Stomach smooth muscle (tissue), 2 donors: ENCODE measurements at regions not wholly inside any gene's neighbourhood (a gene's known extent, or its start where the extent isn't known, plus 50 kb on each side); places are given as distances from the start of the nearest gene placed in this dataset.
"Not testable (repeated sequence)": the region's sequence is repeated elsewhere in the genome, so short reads cannot be mapped to it uniquely, and the experiment has no call there.

Experiments
- H3K27ac ChIP-seq: one replicate; pipeline ENCODE4 v1.7.0; 2013; ENCODE audit warnings: mild to moderate bottlenecking, low read length, inconsistent platforms
- H3K27me3 ChIP-seq, 2 donors: one replicate each; pipeline ENCODE4 v1.7.0; 2013; ENCODE audit warnings: low read length in 2 of 2; ENCODE audit not compliant: insufficient read depth in 2 of 2, control insufficient read depth in 1 of 2
- H3K36me3 ChIP-seq, 2 donors: one replicate each; pipeline ENCODE4 v1.7.0; 2013; ENCODE audit warnings: low read length in 2 of 2; ENCODE audit not compliant: control insufficient read depth in 2 of 2, insufficient read depth in 2 of 2
- H3K4me1 ChIP-seq: one replicate; pipeline ENCODE4 v1.7.0; 2013; ENCODE audit warnings: low read length; ENCODE audit not compliant: control insufficient read depth, insufficient read depth
- H3K4me3 ChIP-seq, 2 donors: one replicate each; pipeline ENCODE4 v1.7.0; 2013; ENCODE audit warnings: low read length in 2 of 2
- H3K9ac ChIP-seq, 2 donors: one replicate each; pipeline ENCODE4 v1.7.0; 2013; ENCODE audit warnings: low read length in 2 of 2, mild to moderate bottlenecking in 1 of 2
- H3K9me3 ChIP-seq, 2 donors: one replicate each; pipeline ENCODE4 v1.7.0; 2013; ENCODE audit warnings: low read length in 2 of 2; ENCODE audit not compliant: control insufficient read depth in 2 of 2
- donor health status: healthy.
- donor health status: Pancreatic carcinoma.

GRCh38 chrX:10469-11458, 270.4 kb upstream of the PLCXD1 start:
- not testable (repeated sequence) for H3K9me3 ChIP-seq, H3K4me1 ChIP-seq, H3K27me3 ChIP-seq, H3K4me3 ChIP-seq, H3K36me3 ChIP-seq, H3K9ac ChIP-seq, H3K27ac ChIP-seq

DNA sequence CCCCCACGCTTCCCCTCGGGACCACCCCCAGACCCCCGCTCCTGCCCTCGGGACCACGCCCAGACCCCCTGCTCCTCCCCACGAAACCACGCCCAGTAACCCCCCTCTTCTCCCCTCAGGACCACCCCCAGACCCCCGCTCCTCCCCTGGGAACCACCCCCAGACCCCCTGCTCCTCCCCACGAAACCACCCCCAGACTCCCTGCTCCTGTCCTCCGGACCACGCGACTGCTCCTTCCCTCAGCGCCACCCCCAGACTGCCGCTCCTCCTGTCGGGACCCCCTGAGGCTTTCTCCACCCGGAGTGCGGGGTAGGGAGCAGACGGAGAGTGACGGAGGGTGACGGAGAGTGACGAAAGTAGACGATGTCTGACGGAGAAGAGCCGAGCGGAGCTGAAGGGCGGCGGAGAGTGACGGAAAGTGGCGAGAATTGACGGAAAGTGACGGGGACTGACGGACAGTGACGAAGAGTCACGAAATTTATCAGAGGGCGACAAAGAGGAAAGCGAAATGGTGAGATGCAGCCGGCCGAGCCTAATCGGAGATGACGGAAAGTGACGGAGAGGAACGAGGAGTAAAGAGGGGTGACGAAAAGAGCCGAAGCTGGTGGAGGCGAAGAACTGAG, 267.2 kb upstream of the PLCXD1 start:
- not testable (repeated sequence) for H3K9me3 ChIP-seq, H3K27me3 ChIP-seq, H3K27ac ChIP-seq, H3K4me3 ChIP-seq, H3K4me1 ChIP-seq, H3K9ac ChIP-seq, H3K36me3 ChIP-seq

GRCh38 chrX:14452-14851, 266.7 kb upstream of the PLCXD1 start:
- H3K9ac ChIP-seq, H3K4me3 ChIP-seq, H3K27me3 ChIP-seq, H3K4me1 ChIP-seq, H3K36me3 ChIP-seq, H3K9me3 ChIP-seq, H3K27ac ChIP-seq: not testable (repeated sequence)

DNA sequence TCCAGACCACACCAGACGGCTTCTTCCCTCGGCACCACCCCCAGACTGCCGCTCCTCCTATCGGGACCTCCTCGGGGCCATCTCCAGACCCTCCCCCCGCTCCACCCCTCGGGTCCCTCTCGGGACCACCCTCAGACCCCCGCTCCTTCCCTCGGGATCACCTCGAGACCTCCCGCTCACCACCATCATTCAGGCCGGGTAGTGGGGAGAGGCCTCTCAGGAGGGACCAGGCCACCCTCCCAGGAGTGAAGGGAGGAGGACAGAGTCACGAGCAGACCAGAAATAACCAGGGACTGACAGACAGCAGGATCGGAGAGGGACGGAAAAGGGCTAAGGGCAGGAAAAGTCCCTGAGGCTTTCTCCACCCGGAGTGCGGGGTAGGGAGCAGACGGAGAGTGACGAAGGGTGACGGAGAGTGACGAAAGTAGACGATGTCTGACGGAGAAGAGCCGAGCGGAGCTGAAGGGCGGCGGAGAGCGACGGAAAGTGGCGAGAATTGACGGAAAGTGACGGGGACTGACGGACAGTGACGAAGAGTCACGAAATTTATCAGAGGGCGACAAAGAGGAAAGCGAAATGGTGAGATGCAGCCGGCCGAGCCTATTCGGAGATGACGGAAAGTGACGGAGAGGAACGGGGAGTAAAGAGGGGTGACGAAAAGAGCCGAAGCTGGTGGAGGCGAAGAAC, 262.3 kb upstream of the PLCXD1 start:
- H3K27ac ChIP-seq, H3K4me3 ChIP-seq, H3K9ac ChIP-seq, H3K9me3 ChIP-seq, H3K4me1 ChIP-seq, H3K36me3 ChIP-seq, H3K27me3 ChIP-seq: not testable (repeated sequence)

DNA sequence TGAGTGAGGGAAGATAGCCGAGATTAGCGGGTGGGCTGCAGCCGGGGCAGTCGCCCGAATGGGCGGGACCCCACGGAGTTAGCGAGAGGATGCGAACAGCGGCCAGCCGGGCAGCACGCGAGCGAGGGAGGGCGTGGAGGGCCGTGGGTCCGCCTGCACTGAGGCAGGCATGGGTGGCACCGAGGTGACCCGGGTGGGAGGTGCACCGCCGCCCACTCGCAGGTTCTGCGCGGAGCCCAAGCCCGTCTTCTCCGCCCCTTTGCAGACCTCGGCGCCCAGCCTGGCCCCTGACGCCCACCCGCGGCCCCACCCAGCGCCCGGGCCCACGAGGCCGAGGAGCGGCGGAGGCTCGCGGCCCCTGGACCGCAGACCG, 261.7 kb upstream of the PLCXD1 start:
- H3K9me3 ChIP-seq, H3K9ac ChIP-seq, H3K27ac ChIP-seq, H3K36me3 ChIP-seq, H3K4me3 ChIP-seq, H3K4me1 ChIP-seq, H3K27me3 ChIP-seq: not testable (repeated sequence)

- no peak overlapping the region for H3K27ac ChIP-seq
- peak overlapping the region in 1 of 2 donors; percentile 71 for H3K4me3 ChIP-seq
- H3K9ac ChIP-seq: peak overlapping the region in 1 of 2 donors; percentile 29
- no peaks in the 10 kb centered on the region for H3K9me3 ChIP-seq
- no peaks in the 10 kb centered on the region for H3K36me3 ChIP-seq
- H3K4me1 ChIP-seq: peaks cover 5% of the 10 kb centered on the region
- no peaks in the 10 kb centered on the region for H3K27me3 ChIP-seq
Observed at GRCh38 chrX:19912-20571, 261.1 kb upstream of the PLCXD1 start.

DNA sequence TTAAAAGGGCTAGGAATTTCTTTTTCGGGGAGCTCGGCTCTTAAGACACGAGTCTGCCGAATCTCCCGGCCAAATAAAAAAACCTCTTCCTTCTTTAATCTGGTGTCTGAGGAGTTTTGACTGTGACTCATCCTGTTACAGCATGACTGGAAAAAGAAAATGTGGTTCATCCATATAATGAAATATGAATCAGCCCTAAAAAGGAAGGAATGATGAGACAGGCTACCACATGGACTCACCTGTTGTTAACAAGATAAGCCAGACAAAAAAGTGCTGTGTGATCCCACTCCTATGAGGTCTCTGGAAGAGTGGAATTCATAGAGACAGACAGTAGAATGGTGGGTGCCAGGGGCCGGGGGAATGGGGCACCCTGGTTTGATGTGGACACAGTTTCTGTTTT, 257.0 kb upstream of the PLCXD1 start:
- H3K9me3 ChIP-seq, H3K4me3 ChIP-seq, H3K27ac ChIP-seq, H3K9ac ChIP-seq, H3K4me1 ChIP-seq, H3K36me3 ChIP-seq, H3K27me3 ChIP-seq: not testable (repeated sequence)
